ENCODE measurements at regions not wholly inside any gene's neighbourhood (a gene's known extent, or its start where the extent isn't known, plus 50 kb on each side); places are given as distances from the start of the nearest gene placed in this dataset.

DNA sequence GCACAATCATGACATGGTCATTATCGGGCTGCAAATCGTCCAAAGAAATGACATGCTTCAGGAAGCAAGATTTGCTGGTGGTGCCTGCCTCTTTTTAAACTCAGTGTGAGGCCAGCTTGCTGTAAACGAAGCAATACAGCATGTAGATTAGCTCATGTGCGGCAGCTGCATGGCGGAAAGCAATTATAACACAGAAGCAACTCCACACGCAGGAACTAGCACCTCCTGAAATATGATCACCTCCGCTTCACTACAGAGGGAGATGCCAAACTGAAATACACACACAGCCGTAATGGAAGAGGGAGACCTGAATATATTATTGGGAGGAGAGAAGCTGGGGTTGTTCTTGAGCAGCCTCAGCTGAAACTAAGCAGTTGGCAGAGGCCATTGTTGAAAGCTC is 312.5 kb downstream of the PSAT1 start:
- H3K27ac ChIP-seq = no peak overlapping the region
- FAIRE-seq (no peak), ATAC-seq (no peak), DNase-seq (ENCODE audit: low read depth in 1 of 2, low spot score in 1 of 2) (no peak)
- ChIA-PET POLR2A (no interaction called here), CTCF (no interaction called here)
- 90% methylated on average over 8 of the region's 8 CpGs for WGBS (ENCODE audit: missing lambda C conversion rate)
- H3K4me2 ChIP-seq = no peak overlapping the region
- H3K9me3 ChIP-seq = no peaks in the 10 kb centered on the region
- no peak overlapping the region for H3K4me3 ChIP-seq
- TF ChIP-seq ZFP36 (IDR thresholded peaks at IDR 0.05; ENCODE audit: borderline replicate concordance, partially characterized antibody) (no peak), EHMT2 (IDR thresholded peaks at IDR 0.05; ENCODE audit: low read depth) (no peak), CTCF (IDR thresholded peaks at IDR 0.05) (no peak), JUN (IDR thresholded peaks at IDR 0.05) (no peak)
- TF ChIP-seq, protein P1, sequence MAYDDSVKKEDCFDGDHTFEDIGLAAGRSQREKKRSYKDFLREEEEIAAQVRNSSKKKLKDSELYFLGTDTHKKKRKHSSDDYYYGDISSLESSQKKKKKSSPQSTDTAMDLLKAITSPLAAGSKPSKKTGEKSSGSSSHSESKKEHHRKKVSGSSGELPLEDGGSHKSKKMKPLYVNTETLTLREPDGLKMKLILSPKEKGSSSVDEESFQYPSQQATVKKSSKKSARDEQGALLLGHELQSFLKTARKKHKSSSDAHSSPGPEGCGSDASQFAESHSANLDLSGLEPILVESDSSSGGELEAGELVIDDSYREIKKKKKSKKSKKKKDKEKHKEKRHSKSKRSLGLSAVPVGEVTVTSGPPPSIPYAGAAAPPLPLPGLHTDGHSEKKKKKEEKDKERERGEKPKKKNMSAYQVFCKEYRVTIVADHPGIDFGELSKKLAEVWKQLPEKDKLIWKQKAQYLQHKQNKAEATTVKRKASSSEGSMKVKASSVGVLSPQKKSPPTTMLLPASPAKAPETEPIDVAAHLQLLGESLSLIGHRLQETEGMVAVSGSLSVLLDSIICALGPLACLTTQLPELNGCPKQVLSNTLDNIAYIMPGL (CRISPR knock-in tag; IDR thresholded peaks at IDR 0.05; ENCODE audit: borderline replicate concordance) = no peak
- no peaks in the 10 kb centered on the region for H3K4me1 ChIP-seq

DNA sequence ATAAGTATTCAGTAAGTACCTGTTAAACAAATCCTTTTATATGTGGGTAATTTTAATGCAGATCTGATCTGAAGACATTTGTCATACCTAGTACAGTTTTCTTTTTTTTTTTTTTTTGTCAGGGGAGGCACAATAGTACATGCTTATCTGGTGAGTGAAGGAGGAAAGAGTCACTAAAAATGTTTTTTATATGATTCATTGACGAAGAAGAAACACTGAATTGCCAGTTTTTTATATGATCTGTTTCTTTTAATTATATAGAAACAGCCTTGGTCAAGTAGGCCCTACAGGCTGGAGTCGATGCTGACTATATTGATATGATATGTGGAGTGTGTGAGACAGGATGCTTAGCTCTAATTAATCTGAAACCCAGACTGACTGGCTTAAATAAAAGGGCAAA is 315.2 kb downstream of the PSAT1 start:
- Histone ChIP-seq H3K9me3 (no peaks in the 10 kb centered on the region), H3K4me3 (no peak overlapping the region), H3K27ac (no peak overlapping the region), H3K4me2 (no peak overlapping the region), H3K4me1 (no peaks in the 10 kb centered on the region)
- 47% methylated on average over 2 of the region's 2 CpGs for WGBS (ENCODE audit: missing lambda C conversion rate)
- ChIA-PET CTCF (interaction anchor here (0.6 kb wide), 1 partner anchor 452 kb away, joined by 5 read pairs; no protein-coding TSS in a partner anchor), POLR2A (no interaction called here)
- TF ChIP-seq, protein P1 (CRISPR knock-in tag; IDR thresholded peaks at IDR 0.05; ENCODE audit: borderline replicate concordance) = no peak
- TF ChIP-seq RARB (CRISPR knock-in tag; IDR thresholded peaks at IDR 0.05) (no peak), TFCP2L1 (CRISPR knock-in tag; IDR thresholded peaks at IDR 0.05) (no peak), RFX5 (IDR thresholded peaks at IDR 0.05) (no peak), CBX2 (IDR thresholded peaks at IDR 0.05; ENCODE audit: borderline replicate concordance, low read depth) (no peak), FOXS1 (CRISPR knock-in tag; IDR thresholded peaks at IDR 0.05) (no peak), HOXB13 (CRISPR knock-in tag; IDR thresholded peaks at IDR 0.05; ENCODE audit: low read depth) (no peak), KDM5A (IDR thresholded peaks at IDR 0.05) (no peak), RAD21 (conservative IDR thresholded peaks at IDR 0.05 in 1 of 2, IDR thresholded peaks at IDR 0.05 in 1 of 2) (no peak), TP53 (CRISPR knock-in tag; IDR thresholded peaks at IDR 0.05) (no peak), EHMT2 (IDR thresholded peaks at IDR 0.05; ENCODE audit: low read depth) (no peak), EP300 (IDR thresholded peaks at IDR 0.05) (no peak), NPAS2 (CRISPR knock-in tag; IDR thresholded peaks at IDR 0.05; ENCODE audit: borderline replicate concordance) (no peak), MYC (IDR thresholded peaks at IDR 0.05; ENCODE audit: borderline replicate concordance, low read length) (no peak)
- TF ChIP-seq, protein P2, sequence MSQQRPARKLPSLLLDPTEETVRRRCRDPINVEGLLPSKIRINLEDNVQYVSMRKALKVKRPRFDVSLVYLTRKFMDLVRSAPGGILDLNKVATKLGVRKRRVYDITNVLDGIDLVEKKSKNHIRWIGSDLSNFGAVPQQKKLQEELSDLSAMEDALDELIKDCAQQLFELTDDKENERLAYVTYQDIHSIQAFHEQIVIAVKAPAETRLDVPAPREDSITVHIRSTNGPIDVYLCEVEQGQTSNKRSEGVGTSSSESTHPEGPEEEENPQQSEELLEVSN (IDR thresholded peaks at IDR 0.05; ENCODE audit: borderline replicate concordance, low read depth) = no peak
- TF ChIP-seq, protein P3, sequence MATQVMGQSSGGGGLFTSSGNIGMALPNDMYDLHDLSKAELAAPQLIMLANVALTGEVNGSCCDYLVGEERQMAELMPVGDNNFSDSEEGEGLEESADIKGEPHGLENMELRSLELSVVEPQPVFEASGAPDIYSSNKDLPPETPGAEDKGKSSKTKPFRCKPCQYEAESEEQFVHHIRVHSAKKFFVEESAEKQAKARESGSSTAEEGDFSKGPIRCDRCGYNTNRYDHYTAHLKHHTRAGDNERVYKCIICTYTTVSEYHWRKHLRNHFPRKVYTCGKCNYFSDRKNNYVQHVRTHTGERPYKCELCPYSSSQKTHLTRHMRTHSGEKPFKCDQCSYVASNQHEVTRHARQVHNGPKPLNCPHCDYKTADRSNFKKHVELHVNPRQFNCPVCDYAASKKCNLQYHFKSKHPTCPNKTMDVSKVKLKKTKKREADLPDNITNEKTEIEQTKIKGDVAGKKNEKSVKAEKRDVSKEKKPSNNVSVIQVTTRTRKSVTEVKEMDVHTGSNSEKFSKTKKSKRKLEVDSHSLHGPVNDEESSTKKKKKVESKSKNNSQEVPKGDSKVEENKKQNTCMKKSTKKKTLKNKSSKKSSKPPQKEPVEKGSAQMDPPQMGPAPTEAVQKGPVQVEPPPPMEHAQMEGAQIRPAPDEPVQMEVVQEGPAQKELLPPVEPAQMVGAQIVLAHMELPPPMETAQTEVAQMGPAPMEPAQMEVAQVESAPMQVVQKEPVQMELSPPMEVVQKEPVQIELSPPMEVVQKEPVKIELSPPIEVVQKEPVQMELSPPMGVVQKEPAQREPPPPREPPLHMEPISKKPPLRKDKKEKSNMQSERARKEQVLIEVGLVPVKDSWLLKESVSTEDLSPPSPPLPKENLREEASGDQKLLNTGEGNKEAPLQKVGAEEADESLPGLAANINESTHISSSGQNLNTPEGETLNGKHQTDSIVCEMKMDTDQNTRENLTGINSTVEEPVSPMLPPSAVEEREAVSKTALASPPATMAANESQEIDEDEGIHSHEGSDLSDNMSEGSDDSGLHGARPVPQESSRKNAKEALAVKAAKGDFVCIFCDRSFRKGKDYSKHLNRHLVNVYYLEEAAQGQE (IDR thresholded peaks at IDR 0.05) = no peak
- TF ChIP-seq, protein P4, sequence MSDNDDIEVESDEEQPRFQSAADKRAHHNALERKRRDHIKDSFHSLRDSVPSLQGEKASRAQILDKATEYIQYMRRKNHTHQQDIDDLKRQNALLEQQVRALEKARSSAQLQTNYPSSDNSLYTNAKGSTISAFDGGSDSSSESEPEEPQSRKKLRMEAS (IDR thresholded peaks at IDR 0.05) = no peak
- TF ChIP-seq, protein P5, sequence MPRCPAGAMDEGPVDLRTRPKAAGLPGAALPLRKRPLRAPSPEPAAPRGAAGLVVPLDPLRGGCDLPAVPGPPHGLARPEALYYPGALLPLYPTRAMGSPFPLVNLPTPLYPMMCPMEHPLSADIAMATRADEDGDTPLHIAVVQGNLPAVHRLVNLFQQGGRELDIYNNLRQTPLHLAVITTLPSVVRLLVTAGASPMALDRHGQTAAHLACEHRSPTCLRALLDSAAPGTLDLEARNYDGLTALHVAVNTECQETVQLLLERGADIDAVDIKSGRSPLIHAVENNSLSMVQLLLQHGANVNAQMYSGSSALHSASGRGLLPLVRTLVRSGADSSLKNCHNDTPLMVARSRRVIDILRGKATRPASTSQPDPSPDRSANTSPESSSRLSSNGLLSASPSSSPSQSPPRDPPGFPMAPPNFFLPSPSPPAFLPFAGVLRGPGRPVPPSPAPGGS (IDR thresholded peaks at IDR 0.05) = no peak
- DNase-seq (ENCODE audit: low read depth in 1 of 2, low spot score in 1 of 2) (no peak), FAIRE-seq (no peak), ATAC-seq (no peak)
